Uterus (tissue), 3 donors: ENCODE measurements at regions not wholly inside any gene's neighbourhood (a gene's known extent, or its start where the extent isn't known, plus 50 kb on each side); places are given as distances from the start of the nearest gene placed in this dataset.
"Not testable (repeated sequence)": the region's sequence is repeated elsewhere in the genome, so short reads cannot be mapped to it uniquely, and the experiment has no call there.

ENCODE experiments used
- DNase-seq, 2 donors: peaks; one replicate each; pipeline ENCODE4 v3.0.0-alpha.2; 2019 to 2020
- H3K27ac ChIP-seq, 2 donors: fragments of 200-600 bp; sonication (generic); 1 replicate in 1 of 2; 2 replicates in 1 of 2; pipeline ENCODE4 v1.5.1; 2016 to 2018
- H3K27me3 ChIP-seq, 2 donors: fragments of 200-600 bp; sonication (generic); one replicate each; pipeline ENCODE4 v1.5.1; 2018 to 2019; ENCODE audit warnings: control low read depth in 1 of 2
- H3K36me3 ChIP-seq, 2 donors: fragments of 200-600 bp; sonication (generic); one replicate each; pipeline ENCODE4 v1.5.1; 2019; ENCODE audit warnings: control low read depth in 1 of 2
- H3K4me1 ChIP-seq, 2 donors: fragments of 200-600 bp; sonication (generic); one replicate each; pipeline ENCODE4 v1.5.1; 2018 to 2019; ENCODE audit warnings: control low read depth in 1 of 2
- H3K4me3 ChIP-seq, 2 donors: fragments of 200-600 bp; sonication (generic); 1 replicate in 1 of 2; 2 replicates in 1 of 2; pipeline ENCODE4 v1.5.1; 2018 to 2019; ENCODE audit warnings: mild to moderate bottlenecking in 1 of 2
- H3K9me3 ChIP-seq, 2 donors: fragments of 200-600 bp; sonication (generic); one replicate each; pipeline ENCODE4 v1.5.1; 2019; ENCODE audit warnings: control low read depth in 1 of 2
- POLR2A ChIP-seq, 2 donors: fragments of 450-650 bp; IDR thresholded peaks; one replicate each; pipeline ENCODE4 v1.6.1; 2016; ENCODE audit warnings: antibody characterized with exemption in 2 of 2, mild to moderate bottlenecking in 1 of 2, moderate library complexity in 1 of 2
- intact Hi-C: fragments of 100-400 bp; cut with DNase I; formaldehyde crosslinking; loops from one replicate; pipeline ENCODE4 v1.15.1; 2023; ENCODE audit warnings: low total_unique reads
- TF ChIP-seq, protein P1 (sequence below), 4 experiments: fragments of 200-600 bp in 2 of 4; fragments of 450-650 bp in 2 of 4; sonication (generic) in 2 of 4; IDR thresholded peaks; one replicate each; pipeline ENCODE4 v1.5.1; 2016 to 2019; ENCODE audit warnings: antibody characterized with exemption in 4 of 4, mild to moderate bottlenecking in 2 of 4, moderate library complexity in 1 of 4
- donor health status: DM: yes; HTN: yes; CAD: no.

DNA sequence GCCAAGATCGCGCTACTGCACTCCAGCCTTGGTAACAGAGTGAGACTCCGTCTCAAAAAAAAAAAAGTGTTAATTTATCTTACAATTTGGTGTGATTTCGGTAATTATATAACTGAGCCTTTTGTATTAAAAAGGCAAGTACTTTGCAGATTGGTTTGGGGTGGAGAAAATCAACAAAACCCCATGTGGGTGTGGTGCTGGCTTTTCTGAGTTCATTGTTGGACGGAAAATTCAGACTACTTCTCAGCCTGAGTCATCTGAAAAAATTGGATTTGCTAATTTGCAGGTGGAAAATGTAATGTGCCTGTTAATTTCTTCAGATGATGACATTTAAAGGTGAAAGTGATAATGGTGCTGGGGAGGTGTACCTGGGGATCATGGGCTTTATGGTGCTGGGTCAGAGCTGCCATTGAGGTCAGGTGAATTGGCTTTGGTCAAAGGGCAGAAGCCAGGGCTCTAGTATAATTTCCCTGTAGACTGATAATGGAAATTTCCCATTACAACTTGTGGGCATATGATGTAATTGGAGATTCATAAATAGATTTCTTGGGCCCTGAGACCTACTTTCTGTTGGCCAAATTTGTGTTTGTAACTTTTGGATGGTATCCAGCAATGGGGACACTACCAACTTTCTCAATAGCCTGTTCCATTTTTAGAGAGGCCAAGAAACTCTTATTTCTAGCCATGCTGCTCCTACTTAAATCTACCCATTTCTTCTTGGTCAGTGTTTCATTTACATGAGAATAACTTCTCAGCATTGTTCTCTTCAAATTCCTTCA, 74.3 kb upstream of the TEX13D start:
- Histone ChIP-seq H3K27me3 (no peaks in the 10 kb centered on the region), H3K36me3 (no peaks in the 10 kb centered on the region), H3K9me3 (no peaks in the 10 kb centered on the region), H3K27ac (no peak overlapping the region), H3K4me3 (no peak overlapping the region), H3K4me1 (no peaks in the 10 kb centered on the region)
- no peak for TF ChIP-seq POLR2A (IDR thresholded peaks at IDR 0.05)
- TF ChIP-seq, protein P1, sequence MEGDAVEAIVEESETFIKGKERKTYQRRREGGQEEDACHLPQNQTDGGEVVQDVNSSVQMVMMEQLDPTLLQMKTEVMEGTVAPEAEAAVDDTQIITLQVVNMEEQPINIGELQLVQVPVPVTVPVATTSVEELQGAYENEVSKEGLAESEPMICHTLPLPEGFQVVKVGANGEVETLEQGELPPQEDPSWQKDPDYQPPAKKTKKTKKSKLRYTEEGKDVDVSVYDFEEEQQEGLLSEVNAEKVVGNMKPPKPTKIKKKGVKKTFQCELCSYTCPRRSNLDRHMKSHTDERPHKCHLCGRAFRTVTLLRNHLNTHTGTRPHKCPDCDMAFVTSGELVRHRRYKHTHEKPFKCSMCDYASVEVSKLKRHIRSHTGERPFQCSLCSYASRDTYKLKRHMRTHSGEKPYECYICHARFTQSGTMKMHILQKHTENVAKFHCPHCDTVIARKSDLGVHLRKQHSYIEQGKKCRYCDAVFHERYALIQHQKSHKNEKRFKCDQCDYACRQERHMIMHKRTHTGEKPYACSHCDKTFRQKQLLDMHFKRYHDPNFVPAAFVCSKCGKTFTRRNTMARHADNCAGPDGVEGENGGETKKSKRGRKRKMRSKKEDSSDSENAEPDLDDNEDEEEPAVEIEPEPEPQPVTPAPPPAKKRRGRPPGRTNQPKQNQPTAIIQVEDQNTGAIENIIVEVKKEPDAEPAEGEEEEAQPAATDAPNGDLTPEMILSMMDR (IDR thresholded peaks at IDR 0.05), result no peak
- intact Hi-C loops, result no loop called here
- DNase-seq, result no peak

DNA sequence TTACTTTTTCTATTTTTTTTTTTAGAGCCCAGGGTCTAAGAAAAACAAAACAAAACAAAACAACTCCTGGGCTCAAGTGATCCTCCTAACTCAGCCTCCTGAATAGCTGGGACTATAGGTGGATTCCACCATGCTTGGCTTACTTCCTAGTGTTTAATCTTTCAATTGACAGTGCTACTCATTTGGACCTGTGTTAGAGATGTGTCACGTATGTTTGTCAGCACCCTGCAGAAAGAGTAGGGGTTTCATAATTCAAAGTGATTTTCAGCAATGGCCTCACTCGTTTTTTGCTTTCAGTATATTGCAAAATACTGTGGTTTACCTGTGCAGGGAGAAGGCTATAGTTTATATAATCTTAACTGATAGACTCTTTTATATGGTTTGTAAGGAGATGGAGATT, 71.6 kb upstream of the TEX13D start:
- H3K27me3 ChIP-seq, result no peaks in the 10 kb centered on the region
- TF ChIP-seq POLR2A (IDR thresholded peaks at IDR 0.05), result no peak
- TF ChIP-seq, protein P1 (IDR thresholded peaks at IDR 0.05), result no peak
- intact Hi-C loops, result no loop called here
- no peaks in the 10 kb centered on the region for H3K9me3 ChIP-seq
- no peak overlapping the region for H3K27ac ChIP-seq
- no peak overlapping the region for H3K4me3 ChIP-seq
- no peaks in the 10 kb centered on the region for H3K36me3 ChIP-seq
- no peak for DNase-seq
- no peaks in the 10 kb centered on the region for H3K4me1 ChIP-seq

DNA sequence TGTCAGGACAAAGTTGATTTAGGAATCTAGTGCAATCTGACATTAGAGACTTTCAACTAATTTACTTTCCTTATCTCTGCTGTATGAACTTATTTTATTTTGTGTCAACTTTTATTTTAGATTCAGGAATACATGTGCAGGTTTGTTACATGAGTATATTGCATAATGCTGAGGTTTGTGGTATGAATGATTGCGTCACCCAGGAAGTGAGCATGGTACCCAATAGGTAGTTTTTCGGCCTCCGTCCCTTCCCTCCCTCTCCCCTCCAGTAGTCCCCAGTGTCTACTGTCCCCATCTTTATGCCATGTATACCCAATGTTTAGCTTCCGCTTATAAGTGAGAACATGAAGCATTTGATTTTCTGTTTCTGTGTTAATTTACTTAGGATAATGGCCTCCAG, 68.7 kb upstream of the TEX13D start:
- intact Hi-C loops, result no loop called here
- no peaks in the 10 kb centered on the region for H3K9me3 ChIP-seq
- no peak for DNase-seq
- no peak overlapping the region for H3K27ac ChIP-seq
- no peaks in the 10 kb centered on the region for H3K27me3 ChIP-seq
- TF ChIP-seq POLR2A (IDR thresholded peaks at IDR 0.05), result no peak
- TF ChIP-seq, protein P1 (IDR thresholded peaks at IDR 0.05), result no peak
- H3K4me1 ChIP-seq, result no peaks in the 10 kb centered on the region
- H3K4me3 ChIP-seq, result no peak overlapping the region
- no peaks in the 10 kb centered on the region for H3K36me3 ChIP-seq

DNA sequence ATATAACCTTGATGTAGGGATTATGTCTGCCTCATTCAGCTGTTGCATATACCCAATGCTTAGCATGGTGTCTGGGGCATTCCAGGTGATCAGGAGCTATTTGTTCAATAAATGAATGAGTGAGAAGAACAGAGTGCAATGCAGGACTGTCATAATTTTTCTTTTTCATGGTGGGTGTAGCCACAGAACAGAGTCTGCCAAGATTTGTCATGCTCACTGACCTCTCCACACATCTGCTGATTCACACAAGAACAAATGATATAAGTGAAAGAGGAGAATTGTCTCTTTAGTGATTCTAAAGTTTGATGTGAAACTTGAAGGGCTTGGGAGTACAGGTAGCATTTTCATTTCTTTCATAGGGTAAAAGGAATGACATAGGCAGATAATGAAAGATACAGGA, 64.4 kb upstream of the TEX13D start:
- no peak for DNase-seq
- Histone ChIP-seq H3K4me3 (no peak overlapping the region), H3K27ac (no peak overlapping the region), H3K36me3 (no peaks in the 10 kb centered on the region), H3K27me3 (no peaks in the 10 kb centered on the region), H3K9me3 (no peaks in the 10 kb centered on the region), H3K4me1 (no peaks in the 10 kb centered on the region)
- intact Hi-C loops, result no loop called here
- no peak for TF ChIP-seq POLR2A (IDR thresholded peaks at IDR 0.05)
- TF ChIP-seq, protein P1 (IDR thresholded peaks at IDR 0.05), result no peak

DNA sequence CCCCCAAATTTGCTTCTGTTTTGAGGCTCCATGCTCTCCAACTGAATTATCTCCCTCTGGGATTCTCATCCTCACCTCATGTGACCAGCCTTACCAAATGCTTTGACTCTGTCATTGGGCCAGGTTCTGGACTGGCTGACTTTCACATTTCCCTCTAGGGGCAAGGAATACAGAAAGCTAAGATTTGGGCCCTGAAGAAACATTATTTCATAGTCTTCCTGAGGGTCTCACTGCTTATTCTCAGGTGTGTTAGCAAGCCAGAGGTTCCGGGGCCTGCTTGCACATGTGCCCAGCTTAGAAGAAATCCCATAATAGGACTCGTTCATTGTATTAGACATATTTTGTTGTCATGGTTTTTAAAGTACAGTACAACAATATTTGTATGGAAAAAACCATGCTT, 62.6 kb upstream of the TEX13D start:
- Histone ChIP-seq H3K27ac (no peak overlapping the region), H3K4me1 (no peaks in the 10 kb centered on the region), H3K36me3 (no peaks in the 10 kb centered on the region), H3K9me3 (no peaks in the 10 kb centered on the region), H3K27me3 (no peaks in the 10 kb centered on the region), H3K4me3 (no peak overlapping the region)
- TF ChIP-seq, protein P1 (IDR thresholded peaks at IDR 0.05), result no peak
- DNase-seq, result no peak
- intact Hi-C loops, result no loop called here

DNA sequence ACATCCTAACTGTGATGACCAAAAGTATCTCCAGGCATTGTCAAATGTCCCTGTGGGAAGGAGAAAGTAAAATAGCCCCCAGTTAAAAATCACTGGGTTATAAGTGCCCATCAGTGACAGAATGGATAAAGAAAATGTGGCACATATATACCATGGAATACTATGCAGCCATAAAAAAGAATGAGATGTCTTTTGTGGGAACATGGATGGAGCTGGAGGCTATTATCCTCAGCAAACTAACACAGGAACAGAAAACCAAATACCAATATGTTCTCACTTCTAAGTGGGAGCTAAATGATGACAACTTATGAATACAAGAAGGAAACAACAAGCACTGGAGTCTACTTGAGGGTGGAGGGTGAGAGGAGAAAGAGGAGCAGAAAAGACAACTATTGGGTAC, 60.9 kb upstream of the TEX13D start:
- H3K4me3 ChIP-seq, H3K27me3 ChIP-seq, intact Hi-C loops, H3K4me1 ChIP-seq, DNase-seq, H3K27ac ChIP-seq, H3K36me3 ChIP-seq, H3K9me3 ChIP-seq: not testable (repeated sequence)
